ENCODE measurements at regions not wholly inside any gene's neighbourhood (a gene's known extent, or its start where the extent isn't known, plus 50 kb on each side); places are given as distances from the start of the nearest gene placed in this dataset.

DNA sequence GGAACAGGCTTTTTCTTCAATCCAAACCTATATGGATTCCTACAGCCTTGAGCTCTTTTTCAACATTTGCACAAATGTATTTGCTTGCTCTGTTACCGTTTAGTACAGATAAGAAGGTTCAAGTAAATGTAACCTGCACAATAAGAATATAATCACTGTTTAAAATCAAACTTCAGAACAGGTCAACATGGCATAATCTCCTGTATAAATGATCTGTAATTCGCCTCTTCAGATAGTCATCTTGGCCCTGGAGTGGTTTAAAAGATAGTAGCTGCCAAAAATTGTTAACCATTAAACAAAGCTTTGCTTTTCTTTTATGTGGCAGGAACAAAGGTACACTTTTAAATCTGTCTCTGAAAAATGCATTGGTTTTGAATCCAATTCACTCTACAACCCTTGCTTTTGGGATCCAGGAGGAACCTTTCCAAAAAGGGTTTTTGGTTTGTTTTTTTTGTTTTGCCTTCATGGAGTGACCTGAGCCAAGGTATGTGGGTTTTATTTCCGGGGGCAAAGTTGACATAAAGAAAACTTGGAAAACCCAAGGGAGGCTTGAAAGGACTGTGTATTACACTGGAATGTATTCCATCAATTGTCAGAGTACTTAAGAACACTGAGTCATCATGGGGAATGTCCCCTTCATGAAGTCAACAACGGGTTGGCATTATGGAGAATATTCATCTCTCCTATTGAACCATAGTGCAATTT, 210.4 kb upstream of the HCCS start:
- TF ChIP-seq, protein P1, sequence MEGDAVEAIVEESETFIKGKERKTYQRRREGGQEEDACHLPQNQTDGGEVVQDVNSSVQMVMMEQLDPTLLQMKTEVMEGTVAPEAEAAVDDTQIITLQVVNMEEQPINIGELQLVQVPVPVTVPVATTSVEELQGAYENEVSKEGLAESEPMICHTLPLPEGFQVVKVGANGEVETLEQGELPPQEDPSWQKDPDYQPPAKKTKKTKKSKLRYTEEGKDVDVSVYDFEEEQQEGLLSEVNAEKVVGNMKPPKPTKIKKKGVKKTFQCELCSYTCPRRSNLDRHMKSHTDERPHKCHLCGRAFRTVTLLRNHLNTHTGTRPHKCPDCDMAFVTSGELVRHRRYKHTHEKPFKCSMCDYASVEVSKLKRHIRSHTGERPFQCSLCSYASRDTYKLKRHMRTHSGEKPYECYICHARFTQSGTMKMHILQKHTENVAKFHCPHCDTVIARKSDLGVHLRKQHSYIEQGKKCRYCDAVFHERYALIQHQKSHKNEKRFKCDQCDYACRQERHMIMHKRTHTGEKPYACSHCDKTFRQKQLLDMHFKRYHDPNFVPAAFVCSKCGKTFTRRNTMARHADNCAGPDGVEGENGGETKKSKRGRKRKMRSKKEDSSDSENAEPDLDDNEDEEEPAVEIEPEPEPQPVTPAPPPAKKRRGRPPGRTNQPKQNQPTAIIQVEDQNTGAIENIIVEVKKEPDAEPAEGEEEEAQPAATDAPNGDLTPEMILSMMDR (IDR thresholded peaks at IDR 0.05): no peak
- TF ChIP-seq POLR2A (IDR thresholded peaks at IDR 0.05): no peak
